ENCODE measurements at regions not wholly inside any gene's neighbourhood (a gene's known extent, or its start where the extent isn't known, plus 50 kb on each side); places are given as distances from the start of the nearest gene placed in this dataset.

- TF ChIP-seq CTCF (IDR thresholded peaks at IDR 0.05; ENCODE audit: extremely low read depth in 1 of 2, insufficient read depth in 1 of 2, low read depth in 1 of 2, low read length in 2 of 2): no peak
- no peak for TF ChIP-seq POLR2A (IDR thresholded peaks at IDR 0.05; ENCODE audit: low read depth, low read length)
- no peak for TF ChIP-seq JUN (IDR thresholded peaks at IDR 0.05; ENCODE audit: borderline replicate concordance, insufficient read depth, insufficient read length, low read depth)
- no peak for TF ChIP-seq MAX (IDR thresholded peaks at IDR 0.05; ENCODE audit: insufficient read depth, insufficient read length)
- no peak for TF ChIP-seq EZH2 (IDR thresholded peaks at IDR 0.05; ENCODE audit: borderline replicate concordance, low read depth, low read length, severe bottlenecking)
- no peak for TF ChIP-seq POLR2AphosphoS5 (IDR thresholded peaks at IDR 0.05; ENCODE audit: insufficient read depth, low read depth, low read length)
- no peak for TF ChIP-seq MYC (IDR thresholded peaks at IDR 0.05; ENCODE audit: low read depth, low read length)
- no peak for TF ChIP-seq FOS (IDR thresholded peaks at IDR 0.05; ENCODE audit: borderline replicate concordance, insufficient read depth, low read length)
- TF ChIP-seq GATA2 (IDR thresholded peaks at IDR 0.05; ENCODE audit: insufficient read depth, insufficient read length, low read depth, low read length): no peak
These were observed 75.8 kb upstream of the BACH2 start for GRCh38 chr6:90372450-90372849.

Measured in endothelial cell of umbilical vein (primary cell).